NCI-H1092 (cell line): ENCODE measurements at regions not wholly inside any gene's neighbourhood (a gene's known extent, or its start where the extent isn't known, plus 50 kb on each side); places are given as distances from the start of the nearest gene placed in this dataset.

Experiments
- DNase-seq: peaks from one replicate; lab custom pipeline; 2025; lab: John Stamatoyannopoulos, UW

- no peak for DNase-seq
Measured at GRCh38 chr2:22486343-22486742, 898.6 kb upstream of the KLHL29 start.

GRCh38 chr2:22487036-22487435, 897.9 kb upstream of the KLHL29 start:
- no peak for DNase-seq

- no peak for DNase-seq
Measured at GRCh38 chr2:22487541-22487940, 897.4 kb upstream of the KLHL29 start.

GRCh38 chr2:22491442-22491841, 893.5 kb upstream of the KLHL29 start:
- no peak for DNase-seq

- no peak for DNase-seq
Measured at GRCh38 chr2:22494156-22494555, 890.8 kb upstream of the KLHL29 start.

GRCh38 chr2:22497064-22497463, 887.9 kb upstream of the KLHL29 start:
- DNase-seq, result no peak

GRCh38 chr2:22497789-22498188, 887.2 kb upstream of the KLHL29 start:
- DNase-seq, result no peak

- DNase-seq, result no peak
Measured at GRCh38 chr2:22499082-22499839, 885.7 kb upstream of the KLHL29 start.

- DNase-seq, result no peak
Measured at GRCh38 chr2:22500555-22500935, 884.4 kb upstream of the KLHL29 start.

GRCh38 chr2:22501851-22502250, 883.1 kb upstream of the KLHL29 start:
- DNase-seq, result no peak

- DNase-seq, result no peak
Measured at GRCh38 chr2:22513563-22513962, 871.4 kb upstream of the KLHL29 start.

GRCh38 chr2:22517141-22517540, 867.8 kb upstream of the KLHL29 start:
- no peak for DNase-seq

- DNase-seq, result no peak
Measured at GRCh38 chr2:22518641-22519040, 866.3 kb upstream of the KLHL29 start.

GRCh38 chr2:22520369-22521288, 864.4 kb upstream of the KLHL29 start:
- no peak for DNase-seq

- no peak for DNase-seq
Measured at GRCh38 chr2:22521620-22522019, 863.4 kb upstream of the KLHL29 start.

GRCh38 chr2:22525681-22526080, 859.3 kb upstream of the KLHL29 start:
- DNase-seq, result no peak

GRCh38 chr2:22530131-22530530, 854.8 kb upstream of the KLHL29 start:
- DNase-seq, result no peak

- no peak for DNase-seq
Measured at GRCh38 chr2:22536133-22536532, 848.8 kb upstream of the KLHL29 start.

GRCh38 chr2:22554453-22554852, 830.5 kb upstream of the KLHL29 start:
- no peak for DNase-seq

- no peak for DNase-seq
Measured at GRCh38 chr2:22557406-22557805, 827.6 kb upstream of the KLHL29 start.

GRCh38 chr2:22560021-22560420, 825.0 kb upstream of the KLHL29 start:
- no peak for DNase-seq

- DNase-seq, result no peak
Measured at GRCh38 chr2:22579341-22579740, 805.6 kb upstream of the KLHL29 start.

- DNase-seq, result no peak
Measured at GRCh38 chr2:22582107-22582506, 802.9 kb upstream of the KLHL29 start.
